NCI-H2196 treated with DMSO at 0.1 percent for 48 hours (cell line): ENCODE measurements at regions not wholly inside any gene's neighbourhood (a gene's known extent, or its start where the extent isn't known, plus 50 kb on each side); places are given as distances from the start of the nearest gene placed in this dataset.
"Not testable (repeated sequence)": the region's sequence is repeated elsewhere in the genome, so short reads cannot be mapped to it uniquely, and the experiment has no call there.

ENCODE experiments used
- DNase-seq: peaks from one replicate; lab custom pipeline; 2025; ENCODE audit not compliant: unreplicated experiment; lab: John Stamatoyannopoulos, UW

DNA sequence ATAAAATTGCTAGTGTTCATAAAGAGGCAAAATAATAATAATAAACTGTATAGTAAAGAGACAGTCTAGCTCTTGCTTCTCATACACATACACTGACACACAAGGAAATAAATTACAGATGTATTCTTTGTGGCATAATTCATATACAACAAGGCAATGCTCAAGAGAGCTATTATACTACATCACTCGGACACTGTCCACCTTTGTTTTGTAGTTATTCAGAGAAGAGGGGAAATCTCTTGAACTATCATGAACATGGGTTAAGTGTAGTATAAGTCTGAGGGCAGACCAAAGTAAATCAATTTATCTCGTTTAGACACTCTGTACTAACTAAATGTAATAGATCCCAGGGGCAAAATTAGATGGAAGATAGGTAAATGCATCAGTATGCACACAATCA lies 72.7 kb upstream of the PHIP start:
- no peak for DNase-seq

- no peak for DNase-seq
Observed at GRCh38 chr6:79149884-79150283, 71.8 kb upstream of the PHIP start.

DNA sequence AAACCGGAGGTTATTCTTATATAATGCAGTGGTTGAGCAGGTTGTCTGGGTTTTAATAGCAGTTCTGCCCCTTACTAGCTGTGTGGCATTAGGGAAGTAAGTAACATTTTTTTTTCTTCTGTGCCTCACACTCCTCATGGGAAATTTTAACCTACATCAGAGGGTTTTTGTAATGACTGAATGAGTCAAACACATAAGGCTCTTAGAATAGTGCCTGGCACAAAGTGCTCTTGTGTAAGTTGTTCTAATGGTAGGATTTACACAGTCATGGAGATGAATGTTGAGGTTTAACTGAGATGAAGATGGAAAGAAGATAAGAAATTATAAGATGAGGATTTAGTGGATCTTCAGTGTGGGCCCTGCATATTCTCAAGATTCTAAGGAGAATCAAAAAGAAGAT lies 68.4 kb upstream of the PHIP start:
- no peak for DNase-seq

- DNase-seq = no peak
Observed at GRCh38 chr6:79145301-79145700, 67.2 kb upstream of the PHIP start.

DNA sequence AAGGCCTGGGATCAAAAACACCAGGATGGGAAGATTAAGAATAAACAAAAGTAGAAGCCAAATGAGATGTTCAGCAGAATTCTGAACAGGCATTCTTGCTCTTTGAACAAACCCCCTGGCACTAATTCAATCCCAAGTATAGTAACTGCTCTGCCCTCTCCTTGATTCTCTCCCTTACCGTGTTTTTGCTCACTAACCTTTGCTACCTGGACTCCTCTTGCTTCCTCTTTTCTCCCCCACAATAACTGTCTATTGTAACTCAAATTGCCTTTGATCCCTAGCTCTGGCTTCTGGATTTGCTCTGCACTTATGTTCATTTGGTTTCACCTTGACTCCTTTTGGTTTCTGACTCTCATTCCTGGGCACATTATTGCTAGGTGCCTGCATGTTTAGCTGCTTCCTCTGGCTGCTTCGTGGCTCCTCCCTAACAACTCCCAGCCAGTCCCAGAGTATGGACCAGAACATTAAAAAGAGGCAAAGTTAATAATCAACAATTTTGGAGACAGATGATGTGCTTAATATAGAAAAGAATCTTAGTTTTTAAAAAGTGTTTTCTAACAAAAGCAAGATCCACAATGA lies 65.4 kb upstream of the PHIP start:
- DNase-seq = no peak

DNA sequence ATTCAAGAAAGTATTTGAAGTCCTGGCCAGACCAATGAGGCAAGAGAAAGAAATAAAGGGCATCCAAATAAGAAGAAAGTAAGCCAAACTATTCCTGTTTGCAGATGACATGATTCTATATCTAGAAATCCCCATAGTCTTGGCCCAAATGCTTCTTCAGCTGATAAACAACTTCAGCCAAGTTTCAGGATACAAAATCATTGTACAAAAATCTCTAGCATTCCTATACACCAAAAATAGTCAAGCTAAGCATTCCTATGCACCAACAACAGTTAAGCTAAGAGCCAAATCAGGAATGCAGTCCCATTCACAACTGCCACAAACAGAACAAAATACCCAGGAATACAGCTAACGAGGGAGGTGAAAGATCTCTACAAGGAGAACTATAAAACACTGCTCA lies 60.1 kb upstream of the PHIP start:
- no peak for DNase-seq

GRCh38 chr6:79137671-79138070 lies 59.6 kb upstream of the PHIP start:
- no peak for DNase-seq

GRCh38 chr6:79135973-79136470 lies 58.0 kb upstream of the PHIP start:
- no peak for DNase-seq

GRCh38 chr6:79134699-79135474 lies 56.8 kb upstream of the PHIP start:
- DNase-seq = peak; percentile 43

DNA sequence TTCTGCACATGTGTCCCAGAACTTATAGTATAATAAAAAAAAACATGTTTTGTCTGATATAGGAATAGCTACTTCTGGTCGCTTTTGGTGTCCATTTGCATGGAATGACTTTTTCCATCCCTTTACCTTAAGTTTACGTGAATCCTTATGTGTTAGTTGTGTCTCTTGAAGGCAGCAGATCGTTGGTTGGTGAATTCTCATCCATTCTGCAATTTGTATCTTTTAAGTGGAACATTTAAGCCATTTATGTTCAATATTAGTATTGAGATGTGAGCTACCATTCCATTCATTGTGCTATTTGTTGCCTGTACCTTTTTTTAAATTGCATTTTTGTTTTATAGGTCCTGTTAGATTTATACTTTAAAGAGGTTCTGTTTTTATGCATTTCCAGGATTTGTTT lies 55.1 kb upstream of the PHIP start:
- no peak for DNase-seq

- DNase-seq = not testable (repeated sequence)
Observed at GRCh38 chr6:79131220-79131619, 53.2 kb upstream of the PHIP start.
